ENCODE measurements at regions not wholly inside any gene's neighbourhood (a gene's known extent, or its start where the extent isn't known, plus 50 kb on each side); places are given as distances from the start of the nearest gene placed in this dataset.

DNA sequence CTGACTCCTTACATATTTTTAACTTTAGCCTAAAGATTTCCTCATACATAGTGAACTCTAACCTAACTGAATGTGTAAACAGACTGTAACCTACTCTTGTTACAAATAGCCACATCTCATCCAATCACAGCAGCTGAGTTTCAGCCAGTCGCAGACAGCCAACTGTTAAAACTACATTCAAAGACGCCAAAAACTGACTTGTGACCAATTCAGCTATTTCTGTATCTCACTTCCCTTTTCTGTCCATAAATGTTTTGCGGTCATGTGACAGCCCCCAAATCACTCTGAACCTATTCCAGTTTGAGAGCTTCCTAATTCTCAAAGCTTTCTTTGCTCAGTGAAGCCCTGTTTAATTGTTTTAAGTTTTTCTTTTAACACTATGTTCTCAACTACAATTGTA lies 2731.9 kb downstream of the ARAP2 start:
- no peak for TF ChIP-seq POLR2A (IDR thresholded peaks at IDR 0.05; ENCODE audit: low read depth, low read length)
- FAIRE-seq (no peak), DNase-seq (ENCODE audit: insufficient read length, low spot score) (no peak)

DNA sequence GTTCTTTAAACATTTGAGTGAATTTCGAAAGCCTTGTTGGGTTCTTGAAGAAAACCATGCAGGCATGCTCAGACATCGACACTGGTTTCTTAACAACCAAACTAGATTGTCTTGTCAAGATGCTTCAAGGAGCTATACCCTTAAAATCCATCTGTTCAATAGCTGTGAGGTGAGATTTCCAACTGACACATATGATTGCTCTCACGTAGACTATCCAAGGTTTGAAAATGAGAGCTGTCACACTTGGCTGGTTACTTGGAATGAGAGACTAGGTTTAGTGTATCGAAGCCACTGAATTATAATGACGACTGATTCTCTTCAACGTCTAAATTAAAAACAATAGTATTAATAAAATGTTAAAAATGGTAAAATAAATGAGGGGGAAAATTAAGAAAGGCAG lies 2725.5 kb downstream of the ARAP2 start:
- DNase-seq (ENCODE audit: insufficient read length, low spot score) = no peak
- no peak for FAIRE-seq
- TF ChIP-seq POLR2A (IDR thresholded peaks at IDR 0.05; ENCODE audit: low read depth, low read length) = no peak

- FAIRE-seq (no peak), DNase-seq (ENCODE audit: insufficient read length, low spot score) (no peak)
- TF ChIP-seq POLR2A (IDR thresholded peaks at IDR 0.05; ENCODE audit: low read depth, low read length) = no peak
These were observed 2711.5 kb downstream of the ARAP2 start for GRCh38 chr4:33532821-33533220.

GRCh38 chr4:33536898-33537297 lies 2707.4 kb downstream of the ARAP2 start:
- no peak for TF ChIP-seq POLR2A (IDR thresholded peaks at IDR 0.05; ENCODE audit: low read depth, low read length)
- DNase-seq (ENCODE audit: insufficient read length, low spot score) (no peak), FAIRE-seq (no peak)

- no peak for DNase-seq (ENCODE audit: insufficient read length, low spot score)
- FAIRE-seq = no peak
- TF ChIP-seq POLR2A (IDR thresholded peaks at IDR 0.05; ENCODE audit: low read depth, low read length) = no peak
These were observed 2706.8 kb downstream of the ARAP2 start for GRCh38 chr4:33537527-33537926.

DNA sequence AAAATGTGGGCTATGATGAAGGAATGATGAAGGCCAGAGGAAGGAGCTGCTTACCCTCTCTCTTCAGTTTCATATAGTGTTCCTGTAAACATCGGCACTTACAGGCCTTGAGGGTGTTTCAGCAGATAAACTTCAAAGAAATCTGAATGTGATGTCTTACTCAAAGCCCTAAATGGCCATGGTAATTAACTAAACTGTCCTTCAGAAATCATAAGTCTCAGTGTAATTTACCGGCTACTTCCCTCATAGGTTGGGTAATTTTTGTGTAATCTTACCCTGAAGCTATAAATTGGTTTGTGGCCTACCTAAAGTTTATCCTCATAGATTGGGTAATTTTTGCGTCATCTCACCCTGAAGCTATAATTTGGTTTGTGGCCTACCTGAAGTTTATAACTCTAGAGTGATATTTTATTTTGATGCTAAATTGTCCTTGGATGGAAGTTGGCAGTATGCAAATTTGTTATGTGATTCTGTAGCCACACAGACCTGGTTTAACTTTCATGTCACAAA lies 2700.3 kb downstream of the ARAP2 start:
- DNase-seq (ENCODE audit: insufficient read length, low spot score) = no peak
- no peak for FAIRE-seq

DNA sequence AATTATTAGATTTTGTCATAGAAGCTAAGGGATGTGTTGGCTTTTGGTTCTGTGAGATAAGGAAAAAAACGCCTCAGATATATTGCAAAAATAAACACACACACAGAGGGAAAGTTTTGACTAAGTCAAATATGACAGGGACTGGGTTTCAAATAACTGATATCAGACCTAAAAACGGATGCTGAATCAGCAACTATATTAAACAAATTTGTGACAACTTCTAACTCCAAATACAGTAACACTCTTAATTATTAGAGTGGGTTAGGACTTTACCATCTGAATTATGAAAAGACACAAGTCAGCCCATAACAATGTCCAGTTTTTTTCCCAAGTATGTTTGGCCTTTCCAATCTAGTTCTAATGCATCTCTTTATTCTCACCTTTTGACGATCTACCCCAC lies 2693.1 kb downstream of the ARAP2 start:
- no peak for DNase-seq (ENCODE audit: insufficient read length, low spot score)
- no peak for FAIRE-seq
- TF ChIP-seq POLR2A (IDR thresholded peaks at IDR 0.05; ENCODE audit: low read depth, low read length) = no peak

More for the DNA sequence above, 2700.3 kb downstream of the ARAP2 start:
- no peak for TF ChIP-seq POLR2A (IDR thresholded peaks at IDR 0.05; ENCODE audit: low read depth, low read length)

DNA sequence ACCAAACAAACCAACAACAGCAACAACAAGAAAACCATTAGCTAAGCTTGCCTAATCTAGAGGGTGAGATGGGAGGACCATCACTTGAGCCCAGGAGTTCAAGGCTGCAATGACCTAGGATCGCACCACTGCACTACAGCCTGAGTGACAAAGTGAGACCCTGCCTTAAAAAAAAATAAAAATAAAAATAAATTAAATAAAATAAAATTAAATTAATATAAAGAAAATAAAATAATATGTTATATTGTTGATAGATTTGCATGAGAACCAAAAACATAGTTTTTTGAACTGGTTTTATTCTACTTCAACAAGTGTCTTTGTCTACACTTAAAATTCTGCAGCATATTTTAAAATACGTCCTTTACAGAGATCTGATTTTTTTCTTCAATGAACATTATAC lies 2683.1 kb downstream of the ARAP2 start:
- DNase-seq (ENCODE audit: insufficient read length, low spot score) = no peak
- no peak for TF ChIP-seq POLR2A (IDR thresholded peaks at IDR 0.05; ENCODE audit: low read depth, low read length)

DNA sequence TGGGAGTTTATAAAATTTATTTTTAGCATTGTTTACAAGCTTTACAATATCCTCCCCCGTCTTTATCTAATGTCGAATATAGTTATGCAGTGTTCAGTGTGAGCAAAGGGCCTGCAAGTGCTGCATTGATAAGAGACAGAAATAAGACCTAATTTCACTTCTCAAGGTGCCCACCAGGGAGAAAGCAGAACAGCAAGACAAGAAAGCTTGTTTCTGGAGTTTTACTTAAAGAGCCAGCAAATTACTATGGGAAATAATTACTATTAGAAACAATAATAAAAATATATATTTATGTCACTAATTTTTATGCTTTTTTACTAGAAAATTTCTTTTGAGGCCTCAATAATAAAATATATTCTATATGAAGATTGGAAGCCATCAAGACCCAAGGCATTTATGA lies 2677.7 kb downstream of the ARAP2 start:
- no peak for TF ChIP-seq POLR2A (IDR thresholded peaks at IDR 0.05; ENCODE audit: low read depth, low read length)
- DNase-seq (ENCODE audit: insufficient read length, low spot score) (no peak), FAIRE-seq (no peak)

More for the DNA sequence above, 2683.1 kb downstream of the ARAP2 start:
- FAIRE-seq = no peak

- TF ChIP-seq POLR2A (IDR thresholded peaks at IDR 0.05; ENCODE audit: low read depth, low read length) = no peak
- DNase-seq (ENCODE audit: insufficient read length, low spot score) (no peak), FAIRE-seq (no peak)
These were observed 2666.5 kb downstream of the ARAP2 start for GRCh38 chr4:33577791-33578190.

DNA sequence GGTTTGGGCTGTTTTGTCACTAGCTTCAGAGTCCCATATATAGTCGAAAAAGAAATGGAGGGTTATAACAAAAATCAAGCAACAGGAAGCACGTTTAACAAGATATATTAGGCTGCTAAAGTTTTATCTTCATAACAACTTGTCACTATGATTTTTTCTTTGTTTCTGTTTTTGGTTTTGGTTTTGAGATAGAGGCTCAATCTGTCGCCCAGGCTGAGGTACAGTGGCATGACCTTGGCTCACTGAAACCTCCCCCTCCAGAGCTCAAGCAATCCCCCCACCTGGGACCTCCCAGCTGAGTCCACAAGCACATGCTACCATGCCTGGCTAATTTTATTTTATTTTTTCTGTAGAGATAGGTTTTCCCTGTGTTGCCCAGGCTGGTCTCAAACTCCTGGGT lies 2664.4 kb downstream of the ARAP2 start:
- FAIRE-seq (no peak), DNase-seq (ENCODE audit: insufficient read length, low spot score) (no peak)
- no peak for TF ChIP-seq POLR2A (IDR thresholded peaks at IDR 0.05; ENCODE audit: low read depth, low read length)

DNA sequence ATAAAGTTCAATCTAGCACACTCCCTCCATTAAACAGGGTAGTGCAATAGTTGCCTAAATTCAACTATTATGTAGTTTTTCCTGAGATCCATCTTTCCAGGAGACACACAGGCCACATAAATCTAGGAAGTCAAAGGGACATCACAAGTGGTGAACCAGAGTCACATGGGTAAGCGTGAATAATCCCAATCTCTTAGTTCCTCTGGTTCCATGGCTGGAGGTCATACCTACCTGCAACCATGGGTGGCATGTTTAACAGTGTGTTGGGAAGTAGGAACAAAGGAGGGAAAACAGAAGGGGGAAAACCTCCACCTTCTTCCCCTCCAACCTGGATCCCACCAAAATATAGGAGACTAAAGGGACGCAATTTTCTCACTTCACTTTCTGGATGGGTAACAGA lies 2651.6 kb downstream of the ARAP2 start:
- DNase-seq (ENCODE audit: insufficient read length, low spot score) (no peak), FAIRE-seq (no peak)
- no peak for TF ChIP-seq POLR2A (IDR thresholded peaks at IDR 0.05; ENCODE audit: low read depth, low read length)

- DNase-seq (ENCODE audit: insufficient read length, low spot score) = no peak
- FAIRE-seq = no peak
- TF ChIP-seq POLR2A (IDR thresholded peaks at IDR 0.05; ENCODE audit: low read depth, low read length) = no peak
These were observed 2637.4 kb downstream of the ARAP2 start for GRCh38 chr4:33606951-33607350.

DNA sequence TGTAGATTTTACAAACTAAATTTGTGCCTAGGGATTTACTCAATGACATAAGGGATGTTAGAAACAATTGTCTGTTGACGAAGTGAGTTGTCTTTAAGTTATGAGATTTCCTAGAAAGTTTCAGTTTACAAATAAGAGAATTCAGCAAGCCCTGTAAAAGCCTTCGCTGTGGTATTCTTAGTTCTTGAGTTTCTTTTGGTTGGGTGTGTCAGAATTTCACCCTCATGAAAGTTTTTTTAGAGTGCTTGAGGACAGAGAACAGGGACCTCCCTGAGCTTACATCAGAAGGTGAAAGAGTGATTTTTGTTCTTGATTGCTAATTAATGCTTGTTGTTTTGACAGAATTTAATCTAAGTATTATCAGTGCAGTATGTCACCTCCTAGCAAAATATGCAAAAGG lies 2628.2 kb downstream of the ARAP2 start:
- TF ChIP-seq POLR2A (IDR thresholded peaks at IDR 0.05; ENCODE audit: low read depth, low read length) = no peak

GRCh38 chr4:33625748-33626147 lies 2618.6 kb downstream of the ARAP2 start:
- no peak for TF ChIP-seq POLR2A (IDR thresholded peaks at IDR 0.05; ENCODE audit: low read depth, low read length)
- no peak for FAIRE-seq
- no peak for DNase-seq (ENCODE audit: insufficient read length, low spot score)

More for the DNA sequence above, 2628.2 kb downstream of the ARAP2 start:
- DNase-seq (ENCODE audit: insufficient read length, low spot score) (no peak), FAIRE-seq (no peak)

DNA sequence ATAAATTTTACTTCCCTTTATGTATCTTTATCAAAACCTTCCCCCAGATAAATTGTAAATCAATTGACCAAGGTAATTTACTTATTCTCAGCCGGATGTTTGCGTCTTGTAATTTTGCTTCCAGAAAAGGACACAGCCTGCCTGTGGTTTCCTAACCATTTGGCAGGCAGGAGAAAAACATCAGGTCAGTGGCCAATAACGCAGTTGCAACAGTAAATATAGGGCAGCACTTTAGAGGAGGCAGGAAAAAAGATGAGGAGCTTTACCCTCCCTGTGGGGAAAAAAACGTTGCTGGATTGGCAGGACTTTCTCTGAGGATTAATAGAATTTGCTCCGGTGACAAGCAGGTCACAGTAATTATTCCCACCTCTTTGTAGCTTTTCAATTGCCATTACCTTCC lies 2618.1 kb downstream of the ARAP2 start:
- FAIRE-seq (no peak), DNase-seq (ENCODE audit: insufficient read length, low spot score) (no peak)
- no peak for TF ChIP-seq POLR2A (IDR thresholded peaks at IDR 0.05; ENCODE audit: low read depth, low read length)

All from H54 (cell line).